ENCODE measurements at regions not wholly inside any gene's neighbourhood (a gene's known extent, or its start where the extent isn't known, plus 50 kb on each side); places are given as distances from the start of the nearest gene placed in this dataset.

DNA sequence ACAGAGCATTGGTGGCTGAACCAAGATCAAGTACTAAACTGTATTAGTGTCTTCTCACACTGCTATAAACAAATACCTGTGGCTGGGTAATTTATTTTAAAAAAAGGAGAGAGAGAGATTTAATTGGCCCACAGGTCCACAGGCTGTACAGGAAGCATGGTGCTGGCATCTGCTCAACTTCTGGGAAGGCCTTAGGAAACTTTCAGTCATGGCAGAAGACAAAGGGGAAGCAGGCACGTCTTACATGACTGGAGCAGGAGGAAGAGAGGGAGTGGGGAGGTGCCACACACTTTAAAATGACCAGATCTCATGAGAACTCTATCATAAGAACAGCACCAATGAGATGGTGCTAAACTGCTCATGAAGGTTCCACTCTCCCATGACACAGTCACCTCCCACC lies 95.2 kb upstream of the JCAD start:
- POLR2A ChIA-PET = no interaction called here
- TF ChIP-seq POLR2A (IDR thresholded peaks at IDR 0.05; ENCODE audit: low read depth, low read length) = no peak
- no peak for TF ChIP-seq JUN (IDR thresholded peaks at IDR 0.05; ENCODE audit: borderline replicate concordance, insufficient read depth, insufficient read length, low read depth)
- TF ChIP-seq, protein P1, sequence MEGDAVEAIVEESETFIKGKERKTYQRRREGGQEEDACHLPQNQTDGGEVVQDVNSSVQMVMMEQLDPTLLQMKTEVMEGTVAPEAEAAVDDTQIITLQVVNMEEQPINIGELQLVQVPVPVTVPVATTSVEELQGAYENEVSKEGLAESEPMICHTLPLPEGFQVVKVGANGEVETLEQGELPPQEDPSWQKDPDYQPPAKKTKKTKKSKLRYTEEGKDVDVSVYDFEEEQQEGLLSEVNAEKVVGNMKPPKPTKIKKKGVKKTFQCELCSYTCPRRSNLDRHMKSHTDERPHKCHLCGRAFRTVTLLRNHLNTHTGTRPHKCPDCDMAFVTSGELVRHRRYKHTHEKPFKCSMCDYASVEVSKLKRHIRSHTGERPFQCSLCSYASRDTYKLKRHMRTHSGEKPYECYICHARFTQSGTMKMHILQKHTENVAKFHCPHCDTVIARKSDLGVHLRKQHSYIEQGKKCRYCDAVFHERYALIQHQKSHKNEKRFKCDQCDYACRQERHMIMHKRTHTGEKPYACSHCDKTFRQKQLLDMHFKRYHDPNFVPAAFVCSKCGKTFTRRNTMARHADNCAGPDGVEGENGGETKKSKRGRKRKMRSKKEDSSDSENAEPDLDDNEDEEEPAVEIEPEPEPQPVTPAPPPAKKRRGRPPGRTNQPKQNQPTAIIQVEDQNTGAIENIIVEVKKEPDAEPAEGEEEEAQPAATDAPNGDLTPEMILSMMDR (IDR thresholded peaks at IDR 0.05; ENCODE audit: extremely low read depth in 1 of 2, insufficient read depth in 1 of 2, low read depth in 1 of 2, low read length in 2 of 2) = no peak
- no peak for TF ChIP-seq EZH2 (IDR thresholded peaks at IDR 0.05; ENCODE audit: borderline replicate concordance, low read depth, low read length, severe bottlenecking)
- TF ChIP-seq, protein P2, sequence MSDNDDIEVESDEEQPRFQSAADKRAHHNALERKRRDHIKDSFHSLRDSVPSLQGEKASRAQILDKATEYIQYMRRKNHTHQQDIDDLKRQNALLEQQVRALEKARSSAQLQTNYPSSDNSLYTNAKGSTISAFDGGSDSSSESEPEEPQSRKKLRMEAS (IDR thresholded peaks at IDR 0.05; ENCODE audit: insufficient read depth, insufficient read length) = no peak
- no peak for TF ChIP-seq POLR2AphosphoS5 (IDR thresholded peaks at IDR 0.05; ENCODE audit: insufficient read depth, low read depth, low read length)
- TF ChIP-seq GATA2 (IDR thresholded peaks at IDR 0.05; ENCODE audit: insufficient read depth, insufficient read length, low read depth, low read length) = no peak
- TF ChIP-seq MYC (IDR thresholded peaks at IDR 0.05; ENCODE audit: low read depth, low read length) = no peak
- no peak for TF ChIP-seq FOS (IDR thresholded peaks at IDR 0.05; ENCODE audit: borderline replicate concordance, insufficient read depth, low read length)

More for the DNA sequence above, 95.2 kb upstream of the JCAD start:
- intact Hi-C loops (cut with micrococcal nuclease) (no loop called here), dilution Hi-C loops (cut with MboI; ENCODE audit: extremely low pct_ligation_motif_present, low sequenced_read_pairs) (no loop called here)
- Histone ChIP-seq H3K9ac (replicated peaks; ENCODE audit: extremely low read depth, insufficient read depth, low read length) (no peak overlapping the region), H3K27ac (ENCODE audit: insufficient read depth, low read depth, low read length) (peak overlapping the region; percentile 50), H3K79me2 (ENCODE audit: control insufficient read depth, insufficient read depth, low read length) (no peaks in the 10 kb centered on the region), H4K20me1 (replicated peaks; ENCODE audit: control insufficient read depth, extremely low read depth, insufficient read depth, low read length) (no peaks in the 10 kb centered on the region), H3K4me3 (replicated peaks in 1 of 3; ENCODE audit: insufficient read depth in 1 of 3, low read depth in 1 of 3, low read length in 3 of 3) (no peak overlapping the region), H3K4me1 (ENCODE audit: control insufficient read depth, extremely low read depth, insufficient read depth, low read length) (peaks cover 16% of the 10 kb centered on the region), H2AFZ (ENCODE audit: low read depth, low read length) (no peak overlapping the region), H3K9me3 (replicated peaks; ENCODE audit: control insufficient read depth, insufficient read depth, low read length) (no peaks in the 10 kb centered on the region), H3K4me2 (ENCODE audit: insufficient read depth, low read length) (no peak overlapping the region), H3K9me1 (replicated peaks; ENCODE audit: control insufficient read depth, extremely low read depth, insufficient read depth, low read length) (no peaks in the 10 kb centered on the region), H3K36me3 (ENCODE audit: control insufficient read depth in 2 of 2, extremely low read depth in 1 of 2, insufficient read depth in 2 of 2, low read length in 2 of 2) (no peaks in the 10 kb centered on the region), H3K27me3 (ENCODE audit: control insufficient read depth in 2 of 2, insufficient read depth in 2 of 2, low read length in 2 of 2) (peaks cover 0 to under 1% of the 10 kb centered on the region in 2 experiments)
- peak; percentile 24 for DNase-seq (ENCODE audit: low read depth, low spot score)
- FAIRE-seq = no peak
- CTCF ChIA-PET = interaction anchor here (1.4 to 1.9 kb wide), 4 partner anchors 87 to 128 kb away, joined by 3 to 15 read pairs (median 5); no protein-coding TSS in a partner anchor
- no TSS peak for BruUV-seq (replicated peaks)

Measured in endothelial cell of umbilical vein (primary cell).